Keratinocyte (primary cell): ENCODE measurements at regions not wholly inside any gene's neighbourhood (a gene's known extent, or its start where the extent isn't known, plus 50 kb on each side); places are given as distances from the start of the nearest gene placed in this dataset.

ENCODE experiments used
- DNase-seq: peaks from one replicate; pipeline ENCODE4 v3.0.0-alpha.2; 2011; ENCODE audit warnings: low read depth, missing footprints, low spot score
- FAIRE-seq: peaks from 2 replicates; lab custom pipeline; 2011; peaks lifted over from hg19 to GRCh38; lab: Jason Lieb, UNC
- H2AFZ ChIP-seq: 2 replicates; pipeline ENCODE4 v1.6.0; 2012; ENCODE audit warnings: low read length, control low read depth, inconsistent platforms; ENCODE audit not compliant: control insufficient read depth
- H3K27ac ChIP-seq: 2 replicates; pipeline ENCODE4 v1.5.1; 2011; ENCODE audit warnings: low read length; ENCODE audit not compliant: control insufficient read depth, insufficient read depth
- H3K27me3 ChIP-seq: 3 replicates; pipeline ENCODE4 v1.6.0; 2011; ENCODE audit warnings: low read length; ENCODE audit not compliant: control insufficient read depth, insufficient read depth; ENCODE audit errors: extremely low read depth
- H3K36me3 ChIP-seq, 2 experiments: 2 replicates in 1 of 2; 3 replicates in 1 of 2; pipeline ENCODE4 v1.5.1; 2011; ENCODE audit warnings: low read length in 2 of 2, mild to moderate bottlenecking in 1 of 2; ENCODE audit not compliant: control insufficient read depth in 2 of 2, insufficient read depth in 2 of 2; ENCODE audit errors: extremely low read depth in 1 of 2
- H3K4me1 ChIP-seq: 3 replicates; pipeline ENCODE4 v1.5.1; 2011; ENCODE audit warnings: low read length; ENCODE audit not compliant: control insufficient read depth, insufficient read depth; ENCODE audit errors: extremely low read depth
- H3K4me2 ChIP-seq: 3 replicates; pipeline ENCODE4 v1.6.0; 2011; ENCODE audit warnings: low read depth, low read length; ENCODE audit not compliant: control insufficient read depth, insufficient read depth; ENCODE audit errors: extremely low read depth
- H3K4me3 ChIP-seq, 3 experiments: fragments of 200-600 bp in 1 of 3; sonication (generic) in 1 of 3; 2 replicates in 2 of 3; 3 replicates in 1 of 3; pipeline ENCODE4 v1.5.1; 2011 to 2016; ENCODE audit warnings: low read length in 3 of 3, mild to moderate bottlenecking in 3 of 3, control low read depth in 2 of 3, inconsistent platforms in 1 of 3, low read depth in 1 of 3, mixed read lengths in 1 of 3, mixed run types in 1 of 3, moderate library complexity in 1 of 3; ENCODE audit not compliant: control insufficient read depth in 2 of 3, insufficient read depth in 2 of 3; ENCODE audit errors: extremely low read depth in 1 of 3
- H3K79me2 ChIP-seq: 2 replicates; pipeline ENCODE4 v1.6.0; 2012; ENCODE audit warnings: low read length; ENCODE audit not compliant: control insufficient read depth, insufficient read depth
- H3K9ac ChIP-seq: 3 replicates; pipeline ENCODE4 v1.6.0; 2011; ENCODE audit warnings: low read length; ENCODE audit not compliant: control insufficient read depth, insufficient read depth; ENCODE audit errors: extremely low read depth
- H3K9me1 ChIP-seq: 3 replicates; pipeline ENCODE4 v1.6.0; 2011; ENCODE audit warnings: low read length; ENCODE audit not compliant: control insufficient read depth, insufficient read depth; ENCODE audit errors: extremely low read depth
- H3K9me3 ChIP-seq: 2 replicates; pipeline ENCODE4 v1.5.1; 2012; ENCODE audit warnings: low read depth, low read length; ENCODE audit not compliant: control insufficient read depth
- H4K20me1 ChIP-seq: 3 replicates; pipeline ENCODE4 v1.6.0; 2011; ENCODE audit warnings: low read length; ENCODE audit not compliant: control insufficient read depth, insufficient read depth; ENCODE audit errors: extremely low read depth
- CTCF ChIP-seq, 3 experiments: IDR thresholded peaks in 1 of 3; conservative IDR thresholded peaks in 1 of 3; optimal IDR thresholded peaks in 1 of 3; 2 replicates in 2 of 3; 3 replicates in 1 of 3; pipeline versions ENCODE3 to v1.5.1; 2011; ENCODE audit warnings: low read length in 3 of 3, mild to moderate bottlenecking in 3 of 3, moderate library complexity in 2 of 3, control low read depth in 1 of 3, inconsistent platforms in 1 of 3; ENCODE audit not compliant: insufficient read depth in 2 of 3; ENCODE audit errors: extremely low read depth in 1 of 3
- EZH2 ChIP-seq: IDR thresholded peaks from one replicate; pipeline ENCODE4 v1.6.1; 2012; ENCODE audit warnings: inconsistent platforms, mild to moderate bottlenecking, low read length, moderate library complexity
- dilution Hi-C: fragments of 300-500 bp; cut with MboI; formaldehyde crosslinking; loops from one replicate; pipeline ENCODE4 v1.7.0; 2020; ENCODE audit warnings: low sequenced_read_pairs; ENCODE audit not compliant: extremely low pct_ligation_motif_present

- Histone ChIP-seq H2AFZ (no peak overlapping the region), H3K36me3 (no peaks in the 10 kb centered on the region), H3K9me3 (peaks cover 5% of the 10 kb centered on the region), H3K4me2 (no peak overlapping the region), H4K20me1 (no peaks in the 10 kb centered on the region), H3K79me2 (no peaks in the 10 kb centered on the region), H3K9ac (no peak overlapping the region), H3K9me1 (no peaks in the 10 kb centered on the region), H3K27ac (no peak overlapping the region), H3K4me1 (no peaks in the 10 kb centered on the region), H3K4me3 (no peak overlapping the region), H3K27me3 (no peaks in the 10 kb centered on the region)
- dilution Hi-C loops, result no loop called here
- FAIRE-seq (no peak), DNase-seq (no peak)
- TF ChIP-seq CTCF (optimal IDR thresholded peaks at IDR 0.05 in 1 of 3, IDR thresholded peaks at IDR 0.05 in 1 of 3, conservative IDR thresholded peaks at IDR 0.05 in 1 of 3; ENCODE audit: extremely low read depth in 1 of 3, insufficient read depth in 2 of 3, low read length in 3 of 3), result no peak
- TF ChIP-seq EZH2, result no peak
Measured at GRCh38 chr2:5290900-5291546, 401.2 kb upstream of the SOX11 start.

GRCh38 chr2:5304640-5305039, 387.5 kb upstream of the SOX11 start:
- Histone ChIP-seq H3K27me3 (no peaks in the 10 kb centered on the region), H3K9me1 (no peaks in the 10 kb centered on the region), H2AFZ (no peak overlapping the region), H3K4me2 (no peak overlapping the region), H4K20me1 (no peaks in the 10 kb centered on the region), H3K36me3 (no peaks in the 10 kb centered on the region), H3K4me1 (no peaks in the 10 kb centered on the region), H3K9me3 (no peaks in the 10 kb centered on the region), H3K9ac (no peak overlapping the region), H3K4me3 (no peak overlapping the region), H3K27ac (no peak overlapping the region), H3K79me2 (no peaks in the 10 kb centered on the region)
- TF ChIP-seq EZH2 (no peak), CTCF (optimal IDR thresholded peaks at IDR 0.05 in 1 of 3, IDR thresholded peaks at IDR 0.05 in 1 of 3, conservative IDR thresholded peaks at IDR 0.05 in 1 of 3; ENCODE audit: extremely low read depth in 1 of 3, insufficient read depth in 2 of 3, low read length in 3 of 3) (no peak)
- dilution Hi-C loops, result no loop called here
- FAIRE-seq (no peak), DNase-seq (no peak)
